H9 (cell line): ENCODE measurements at regions not wholly inside any gene's neighbourhood (a gene's known extent, or its start where the extent isn't known, plus 50 kb on each side); places are given as distances from the start of the nearest gene placed in this dataset.

ENCODE experiments used
- DNase-seq: peaks from one replicate; pipeline ENCODE4 v3.0.0-alpha.2; 2017
- H2AFZ ChIP-seq: one replicate; pipeline ENCODE4 v1.6.1; 2013; ENCODE audit warnings: mild to moderate bottlenecking, low read length, control low read depth, moderate library complexity
- H2AK5ac ChIP-seq: 2 replicates; pipeline ENCODE4 v1.6.1; 2013; ENCODE audit warnings: low read length, control low read depth, mixed read lengths; ENCODE audit not compliant: insufficient read length
- H2BK120ac ChIP-seq: one replicate; pipeline ENCODE4 v1.6.1; 2013; ENCODE audit warnings: low read depth, mild to moderate bottlenecking, low read length, control low read depth, inconsistent platforms; ENCODE audit not compliant: poor library complexity, severe bottlenecking
- H2BK12ac ChIP-seq: 2 replicates; pipeline ENCODE4 v1.6.1; 2013; ENCODE audit warnings: low read length, control low read depth, mixed read lengths, low read depth; ENCODE audit not compliant: insufficient read length
- H2BK15ac ChIP-seq: 2 replicates; pipeline ENCODE4 v1.6.1; 2013; ENCODE audit warnings: low read depth, low read length, control low read depth
- H2BK20ac ChIP-seq: one replicate; pipeline ENCODE4 v1.6.1; 2013; ENCODE audit warnings: low read depth, mild to moderate bottlenecking, low read length, control low read depth, inconsistent platforms; ENCODE audit not compliant: poor library complexity, severe bottlenecking
- H2BK5ac ChIP-seq: 2 replicates; pipeline ENCODE4 v1.6.1; 2013; ENCODE audit warnings: low read length, control low read depth, mixed read lengths; ENCODE audit not compliant: insufficient read length
- H3K14ac ChIP-seq: 2 replicates; pipeline ENCODE4 v1.6.1; 2013; ENCODE audit warnings: low read length, control low read depth; ENCODE audit not compliant: insufficient read depth
- H3K18ac ChIP-seq: 2 replicates; pipeline ENCODE4 v1.6.1; 2013; ENCODE audit warnings: low read depth, mild to moderate bottlenecking, mixed read lengths, low read length, control low read depth; ENCODE audit not compliant: insufficient read length
- H3K23ac ChIP-seq: 2 replicates; pipeline ENCODE4 v1.6.1; 2013; ENCODE audit warnings: low read length, control low read depth, mixed read lengths, low read depth; ENCODE audit not compliant: insufficient read length
- H3K23me2 ChIP-seq: 2 replicates; pipeline ENCODE4 v1.6.1; 2013; ENCODE audit warnings: low read depth, mild to moderate bottlenecking, mixed read lengths, low read length, control low read depth; ENCODE audit not compliant: insufficient read length, poor library complexity, severe bottlenecking
- H3K27ac ChIP-seq: 2 replicates; pipeline ENCODE4 v1.5.1; 2013; ENCODE audit warnings: low read length, control low read depth, mixed read lengths, low read depth; ENCODE audit not compliant: insufficient read length
- H3K27me3 ChIP-seq: 2 replicates; pipeline ENCODE4 v1.6.1; 2013; ENCODE audit warnings: low read length, control low read depth, inconsistent platforms; ENCODE audit not compliant: insufficient read depth
- H3K4ac ChIP-seq: 2 replicates; pipeline ENCODE4 v1.6.1; 2013; ENCODE audit warnings: low read depth, mild to moderate bottlenecking, control low read depth, inconsistent platforms, low read length, moderate library complexity
- H3K4me1 ChIP-seq: 2 replicates; pipeline ENCODE4 v1.6.1; 2013; ENCODE audit warnings: low read length, control low read depth, inconsistent platforms; ENCODE audit not compliant: insufficient read depth
- H3K4me2 ChIP-seq: 2 replicates; pipeline ENCODE4 v1.6.1; 2013; ENCODE audit warnings: low read length, control low read depth, mixed read lengths; ENCODE audit not compliant: insufficient read length, insufficient read depth
- H3K56ac ChIP-seq: 2 replicates; pipeline ENCODE4 v1.6.1; 2013; ENCODE audit warnings: low read depth, mild to moderate bottlenecking, mixed read lengths, low read length, control low read depth; ENCODE audit not compliant: insufficient read length
- H3K79me1 ChIP-seq: 2 replicates; pipeline ENCODE4 v1.6.1; 2013; ENCODE audit warnings: low read depth, mild to moderate bottlenecking, moderate library complexity, low read length, control low read depth, inconsistent platforms; ENCODE audit not compliant: insufficient read depth, poor library complexity, severe bottlenecking
- H3K79me2 ChIP-seq: 2 replicates; pipeline ENCODE4 v1.6.1; 2013; ENCODE audit warnings: low read length, control low read depth, inconsistent platforms; ENCODE audit not compliant: insufficient read depth
- H3K9ac ChIP-seq: 2 replicates; pipeline ENCODE4 v1.6.1; 2013; ENCODE audit warnings: low read length, control low read depth, mixed read lengths; ENCODE audit not compliant: insufficient read length; ENCODE audit errors: extremely low read depth
- H3K9me3 ChIP-seq: one replicate; pipeline ENCODE4 v1.6.1; 2013; ENCODE audit warnings: low read depth, low read length, inconsistent platforms; ENCODE audit not compliant: control insufficient read depth
- H3T11ph ChIP-seq: one replicate; pipeline ENCODE4 v1.6.1; 2013; ENCODE audit warnings: mild to moderate bottlenecking, low read length, control low read depth, inconsistent platforms
- H4K20me1 ChIP-seq: one replicate; pipeline ENCODE4 v1.6.1; 2013; ENCODE audit not compliant: control insufficient read depth, insufficient read length, insufficient read depth
- H4K5ac ChIP-seq: 2 replicates; pipeline ENCODE4 v1.6.1; 2013; ENCODE audit warnings: low read depth, mild to moderate bottlenecking, mixed read lengths, low read length, control low read depth; ENCODE audit not compliant: insufficient read length
- H4K8ac ChIP-seq: replicated peaks from 2 replicates; pipeline ENCODE4 v1.6.1; 2013; ENCODE audit warnings: low read length, control low read depth, mixed read lengths, low read depth; ENCODE audit not compliant: insufficient read length
- H4K91ac ChIP-seq: 2 replicates; pipeline ENCODE4 v1.6.1; 2013; ENCODE audit warnings: low read depth, mild to moderate bottlenecking, moderate library complexity, mixed read lengths, low read length, control low read depth; ENCODE audit not compliant: insufficient read length
- H3K27ac Mint-ChIP-seq, 3 experiments: 2 replicates in 2 of 3; 3 replicates in 1 of 3; pipeline ENCODE4 v1.8.0; 2020 to 2021; ENCODE audit warnings: mixed read lengths in 3 of 3, mild to moderate bottlenecking in 1 of 3, moderate library complexity in 1 of 3
- H3K27me3 Mint-ChIP-seq: 2 replicates; pipeline ENCODE4 v1.8.0; 2021; ENCODE audit warnings: low read depth, mild to moderate bottlenecking, moderate library complexity, mixed read lengths
- H3K36me3 Mint-ChIP-seq, 3 experiments: 2 replicates in 2 of 3; 3 replicates in 1 of 3; pipeline ENCODE4 v1.8.0; 2020 to 2021; ENCODE audit warnings: low read depth in 3 of 3, mixed read lengths in 3 of 3; ENCODE audit not compliant: insufficient read depth in 1 of 3
- H3K4me1 Mint-ChIP-seq, 2 experiments: 2 replicates each; pipeline ENCODE4 v1.8.0; 2020; ENCODE audit warnings: mixed read lengths in 2 of 2
- H3K4me3 Mint-ChIP-seq, 2 experiments: 2 replicates in 1 of 2; 3 replicates in 1 of 2; pipeline ENCODE4 v1.8.0; 2020 to 2021; ENCODE audit warnings: mild to moderate bottlenecking in 2 of 2, mixed read lengths in 2 of 2, moderate library complexity in 1 of 2
- H3K9me3 Mint-ChIP-seq, 2 experiments: 2 replicates in 1 of 2; 3 replicates in 1 of 2; pipeline ENCODE4 v1.8.0; 2020; ENCODE audit warnings: mild to moderate bottlenecking in 2 of 2, mixed read lengths in 2 of 2, moderate library complexity in 1 of 2
- WGBS: extraction: QIAGEN DNeasy Blood & Tissue Kit; methylation state at CpG from one replicate; pipeline ENCODE4 v1.1.7; 2013; ENCODE audit warnings: missing lambda C conversion rate, low lambda C conversion rate, mixed read lengths; ENCODE audit not compliant: insufficient read length; ENCODE audit errors: extremely low coverage; 5-methylcytosine and 5-hydroxymethylcytosine counted together
- TF ChIP-seq, protein P1 (sequence below): fragments of 200-600 bp; sonication (generic); conservative IDR thresholded peaks from 3 replicates; pipeline ENCODE4 v1.8.0; 2021; ENCODE audit warnings: antibody characterized with exemption, mild to moderate bottlenecking

DNA sequence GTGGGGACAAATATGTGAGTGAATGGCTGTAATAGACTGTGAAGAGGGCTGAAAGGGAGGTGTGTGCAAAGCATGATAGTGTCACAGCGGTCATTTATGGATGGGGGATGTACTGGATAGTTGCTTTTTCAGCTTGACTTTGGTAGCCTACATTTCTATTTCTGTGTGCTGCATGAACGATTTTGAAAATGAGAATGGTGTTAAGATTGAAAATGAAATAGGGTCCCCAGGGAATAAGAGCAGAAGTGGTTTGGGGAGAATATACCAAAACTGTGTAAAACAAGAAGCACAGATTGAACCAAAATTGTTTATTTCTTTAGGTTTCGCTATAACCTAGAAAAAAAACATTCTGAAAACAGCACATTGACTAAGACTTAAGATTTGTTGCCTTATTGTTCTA is 58.8 kb upstream of the CLNK start:
- no peaks in the 10 kb centered on the region for H3K9me3 ChIP-seq
- no peak overlapping the region for H3K18ac ChIP-seq
- no peak overlapping the region for H3K4me2 ChIP-seq
- H2BK5ac ChIP-seq, result no peak overlapping the region
- H3K36me3 Mint-ChIP-seq, result no peaks in the 10 kb centered on the region
- H3T11ph ChIP-seq, result no peak overlapping the region
- no peak overlapping the region for H3K9ac ChIP-seq
- H3K23ac ChIP-seq, result no peak overlapping the region
- no peak overlapping the region for H2BK12ac ChIP-seq
- no peak overlapping the region for H3K56ac ChIP-seq
- H3K4ac ChIP-seq, result no peak overlapping the region
- no peaks in the 10 kb centered on the region for H3K79me1 ChIP-seq
- no peak overlapping the region for H4K8ac ChIP-seq
- no peaks in the 10 kb centered on the region for H3K4me1 ChIP-seq
- H2BK20ac ChIP-seq, result no peak overlapping the region
- H4K5ac ChIP-seq, result no peak overlapping the region
- no peak overlapping the region for H4K91ac ChIP-seq
- H2AK5ac ChIP-seq, result no peak overlapping the region
- no peak overlapping the region for H3K14ac ChIP-seq
- H3K27me3 Mint-ChIP-seq, result no peaks in the 10 kb centered on the region
- no peaks in the 10 kb centered on the region for H3K23me2 ChIP-seq
- H3K27me3 ChIP-seq, result no peaks in the 10 kb centered on the region
- H3K79me2 ChIP-seq, result no peaks in the 10 kb centered on the region
- no peak overlapping the region for H3K27ac ChIP-seq
- no peak overlapping the region for H2AFZ ChIP-seq
- WGBS, result no CpG with 5 or more reads among the region's 3 CpGs
- no peak overlapping the region for H2BK120ac ChIP-seq
- no peak for DNase-seq
- H4K20me1 ChIP-seq, result no peaks in the 10 kb centered on the region
- TF ChIP-seq, protein P1, sequence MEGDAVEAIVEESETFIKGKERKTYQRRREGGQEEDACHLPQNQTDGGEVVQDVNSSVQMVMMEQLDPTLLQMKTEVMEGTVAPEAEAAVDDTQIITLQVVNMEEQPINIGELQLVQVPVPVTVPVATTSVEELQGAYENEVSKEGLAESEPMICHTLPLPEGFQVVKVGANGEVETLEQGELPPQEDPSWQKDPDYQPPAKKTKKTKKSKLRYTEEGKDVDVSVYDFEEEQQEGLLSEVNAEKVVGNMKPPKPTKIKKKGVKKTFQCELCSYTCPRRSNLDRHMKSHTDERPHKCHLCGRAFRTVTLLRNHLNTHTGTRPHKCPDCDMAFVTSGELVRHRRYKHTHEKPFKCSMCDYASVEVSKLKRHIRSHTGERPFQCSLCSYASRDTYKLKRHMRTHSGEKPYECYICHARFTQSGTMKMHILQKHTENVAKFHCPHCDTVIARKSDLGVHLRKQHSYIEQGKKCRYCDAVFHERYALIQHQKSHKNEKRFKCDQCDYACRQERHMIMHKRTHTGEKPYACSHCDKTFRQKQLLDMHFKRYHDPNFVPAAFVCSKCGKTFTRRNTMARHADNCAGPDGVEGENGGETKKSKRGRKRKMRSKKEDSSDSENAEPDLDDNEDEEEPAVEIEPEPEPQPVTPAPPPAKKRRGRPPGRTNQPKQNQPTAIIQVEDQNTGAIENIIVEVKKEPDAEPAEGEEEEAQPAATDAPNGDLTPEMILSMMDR, result no peak
- H3K4me3 Mint-ChIP-seq, result no peak overlapping the region
- H2BK15ac ChIP-seq, result no peak overlapping the region
- no peak overlapping the region for H3K27ac Mint-ChIP-seq
- peaks cover 5 to 6% of the 10 kb centered on the region in 2 experiments for H3K4me1 Mint-ChIP-seq
- no peaks in the 10 kb centered on the region for H3K9me3 Mint-ChIP-seq
